ENCODE measurements at regions not wholly inside any gene's neighbourhood (a gene's known extent, or its start where the extent isn't known, plus 50 kb on each side); places are given as distances from the start of the nearest gene placed in this dataset.
"Not testable (repeated sequence)": the region's sequence is repeated elsewhere in the genome, so short reads cannot be mapped to it uniquely, and the experiment has no call there.

GRCh38 chr2:195434346-195434745 is 222.7 kb upstream of the SLC39A10 start:
- no peak overlapping the region for H3K27ac ChIP-seq (ENCODE audit: low read length in 2 of 2)
- H3K79me2 ChIP-seq (ENCODE audit: control insufficient read depth, insufficient read depth, low read length), result no peaks in the 10 kb centered on the region
- Mint-ChIP-seq H3K27ac (no peak overlapping the region), H3K9me3 (ENCODE audit: insufficient read depth) (no peaks in the 10 kb centered on the region), H3K4me1 (no peaks in the 10 kb centered on the region), H3K27me3 (no peaks in the 10 kb centered on the region), H3K4me3 (no peak overlapping the region)
- DNase-seq (no peak), ATAC-seq (ENCODE audit: low read depth) (no peak)
- ChIA-PET CTCF (no interaction called here), POLR2A (no interaction called here)
- intact Hi-C loops (cut with micrococcal nuclease), result no loop called here
- peaks cover 0 to 6% (median 0%) of the 10 kb centered on the region in 3 donors for H3K9me3 ChIP-seq (ENCODE audit: control extremely low read depth in 1 of 3, control insufficient read depth in 2 of 3, insufficient read depth in 1 of 3, low read length in 2 of 3)
- no peaks in the 10 kb centered on the region for H3K36me3 ChIP-seq (replicated peaks in 1 of 2; ENCODE audit: control extremely low read depth in 1 of 2, control insufficient read depth in 1 of 2, extremely low read depth in 1 of 2, insufficient read depth in 2 of 2, low read length in 1 of 2)
- H3K4me2 ChIP-seq (replicated peaks; ENCODE audit: low read depth, low read length, poor library complexity, severe bottlenecking), result no peak overlapping the region
- no peak overlapping the region for H3K4me3 ChIP-seq (ENCODE audit: control extremely low read depth in 1 of 5, extremely low read depth in 1 of 5, insufficient read depth in 1 of 5, low read depth in 2 of 5, low read length in 4 of 5)
- H3K27me3 ChIP-seq (replicated peaks in 1 of 4; ENCODE audit: control extremely low read depth in 1 of 4, control insufficient read depth in 3 of 4, insufficient read depth in 4 of 4, low read length in 3 of 4), result no peaks in the 10 kb centered on the region
- WGBS (ENCODE audit: insufficient coverage), result no CpG with 5 or more reads among the region's 1 CpG
- H4K20me1 ChIP-seq (ENCODE audit: control insufficient read depth, insufficient read depth, low read length, poor library complexity, severe bottlenecking), result no peaks in the 10 kb centered on the region
- no peak overlapping the region for H3K9ac ChIP-seq (ENCODE audit: low read length)
- no peak for TF ChIP-seq CTCF (IDR thresholded peaks at IDR 0.05)
- TF ChIP-seq EZH2 (IDR thresholded peaks at IDR 0.05; ENCODE audit: borderline replicate concordance, insufficient read depth, low read depth, low read length, poor library complexity, severe bottlenecking), result no peak
- H3K4me1 ChIP-seq (ENCODE audit: control insufficient read depth in 2 of 2, insufficient read depth in 2 of 2, low read length in 2 of 2), result no peaks in the 10 kb centered on the region
- no peak overlapping the region for H2AFZ ChIP-seq (ENCODE audit: insufficient read depth, low read depth, low read length, poor library complexity, severe bottlenecking)

DNA sequence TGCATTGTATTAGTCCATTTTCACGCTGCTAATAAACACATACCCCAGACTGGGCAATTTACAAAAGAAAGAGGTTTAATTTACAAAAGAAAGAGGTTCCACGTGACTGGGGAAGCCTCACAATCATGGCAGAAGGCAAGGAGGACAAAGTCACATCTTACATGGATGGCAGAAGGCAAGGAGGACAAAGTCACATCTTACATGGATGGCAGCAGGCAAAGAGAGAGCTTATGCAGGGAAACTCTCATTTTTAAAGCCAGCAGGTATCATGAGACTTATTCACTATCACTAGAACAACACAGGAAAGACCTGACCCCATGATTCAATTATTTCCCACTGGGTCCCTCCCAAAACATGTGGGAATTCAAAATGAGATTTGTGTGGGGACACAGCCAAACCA is 223.3 kb upstream of the SLC39A10 start:
- H3K4me1 ChIP-seq (ENCODE audit: control insufficient read depth in 2 of 2, insufficient read depth in 2 of 2, low read length in 2 of 2); POLR2A ChIA-PET; H3K4me1 Mint-ChIP-seq; H3K4me3 ChIP-seq (ENCODE audit: control extremely low read depth in 1 of 5, extremely low read depth in 1 of 5, insufficient read depth in 1 of 5, low read depth in 2 of 5, low read length in 4 of 5); H3K9me3 Mint-ChIP-seq (ENCODE audit: insufficient read depth); H3K4me2 ChIP-seq (replicated peaks; ENCODE audit: low read depth, low read length, poor library complexity, severe bottlenecking); H2AFZ ChIP-seq (ENCODE audit: insufficient read depth, low read depth, low read length, poor library complexity, severe bottlenecking); H4K20me1 ChIP-seq (ENCODE audit: control insufficient read depth, insufficient read depth, low read length, poor library complexity, severe bottlenecking); DNase-seq; H3K27me3 Mint-ChIP-seq; intact Hi-C loops (cut with micrococcal nuclease); H3K27me3 ChIP-seq (replicated peaks in 1 of 4; ENCODE audit: control extremely low read depth in 1 of 4, control insufficient read depth in 3 of 4, insufficient read depth in 4 of 4, low read length in 3 of 4); H3K9ac ChIP-seq (ENCODE audit: low read length); H3K27ac Mint-ChIP-seq; H3K36me3 ChIP-seq (replicated peaks in 1 of 2; ENCODE audit: control extremely low read depth in 1 of 2, control insufficient read depth in 1 of 2, extremely low read depth in 1 of 2, insufficient read depth in 2 of 2, low read length in 1 of 2); H3K79me2 ChIP-seq (ENCODE audit: control insufficient read depth, insufficient read depth, low read length); H3K4me3 Mint-ChIP-seq; CTCF ChIA-PET; ATAC-seq (ENCODE audit: low read depth); H3K9me3 ChIP-seq (ENCODE audit: control extremely low read depth in 1 of 3, control insufficient read depth in 2 of 3, insufficient read depth in 1 of 3, low read length in 2 of 3); H3K27ac ChIP-seq (ENCODE audit: low read length in 2 of 2): not testable (repeated sequence)
- 60% methylated on average over 1 of the region's 2 CpGs for WGBS (ENCODE audit: insufficient coverage)

Data from B cell (primary cell).